MM.1S (cell line): ENCODE measurements at regions not wholly inside any gene's neighbourhood (a gene's known extent, or its start where the extent isn't known, plus 50 kb on each side); places are given as distances from the start of the nearest gene placed in this dataset.
"Not testable (repeated sequence)": the region's sequence is repeated elsewhere in the genome, so short reads cannot be mapped to it uniquely, and the experiment has no call there.

ENCODE experiments used
- DNase-seq: peaks from one replicate; pipeline ENCODE4 v3.0.0-alpha.2; 2015
- H2AFZ ChIP-seq: fragments of 300-600 bp; sonication (generic); 2 replicates; pipeline ENCODE4 v1.6.0; 2016; ENCODE audit warnings: antibody characterized with exemption, low read length
- H3F3A ChIP-seq: fragments of 300-600 bp; sonication (generic); 2 replicates; pipeline ENCODE4 v1.6.1; 2016; ENCODE audit warnings: mild to moderate bottlenecking, antibody characterized with exemption, low read length, moderate library complexity, mixed read lengths; ENCODE audit not compliant: insufficient read depth
- H3K27ac ChIP-seq: fragments of 300-600 bp; sonication (generic); 2 replicates; pipeline ENCODE4 v1.5.1; 2016; ENCODE audit warnings: mild to moderate bottlenecking, low read length
- H3K27me3 ChIP-seq: fragments of 300-600 bp; sonication (generic); replicated peaks from 2 replicates; pipeline ENCODE4 v1.6.0; 2016; ENCODE audit warnings: low read length; ENCODE audit not compliant: insufficient read depth
- H3K36me3 ChIP-seq: fragments of 300-600 bp; sonication (generic); replicated peaks from 2 replicates; pipeline ENCODE4 v1.6.1; 2016; ENCODE audit warnings: mild to moderate bottlenecking, low read length, mixed read lengths; ENCODE audit not compliant: insufficient read depth
- H3K4me1 ChIP-seq: fragments of 300-600 bp; sonication (generic); 2 replicates; pipeline ENCODE4 v1.6.1; 2016; ENCODE audit warnings: low read length, mixed read lengths
- H3K4me2 ChIP-seq: fragments of 300-600 bp; sonication (generic); 2 replicates; pipeline ENCODE4 v1.6.0; 2016; ENCODE audit warnings: low read depth, low read length
- H3K4me3 ChIP-seq: fragments of 300-600 bp; sonication (generic); 2 replicates; pipeline ENCODE4 v1.5.1; 2016; ENCODE audit warnings: low read length, mixed read lengths
- H3K79me2 ChIP-seq: fragments of 300-600 bp; sonication (generic); 2 replicates; pipeline ENCODE4 v1.6.1; 2016; ENCODE audit warnings: mixed run types, low read length, mixed read lengths
- H3K9ac ChIP-seq: fragments of 300-600 bp; sonication (generic); 2 replicates; pipeline ENCODE4 v1.6.1; 2016; ENCODE audit warnings: low read length, mixed read lengths
- H3K9me2 ChIP-seq: fragments of 300-600 bp; sonication (generic); replicated peaks from 2 replicates; pipeline ENCODE4 v1.6.1; 2016; ENCODE audit warnings: mild to moderate bottlenecking, low read length, mixed read lengths; ENCODE audit not compliant: insufficient read depth
- H3K9me3 ChIP-seq: fragments of 300-600 bp; sonication (generic); replicated peaks from 2 replicates; pipeline ENCODE4 v1.6.1; 2016; ENCODE audit warnings: mild to moderate bottlenecking, low read length, mixed read lengths; ENCODE audit not compliant: insufficient read depth
- H4K20me1 ChIP-seq: fragments of 300-600 bp; sonication (generic); 2 replicates; pipeline ENCODE4 v1.6.1; 2016; ENCODE audit warnings: mild to moderate bottlenecking, low read length, moderate library complexity, mixed read lengths; ENCODE audit not compliant: insufficient read depth

- not testable (repeated sequence) for H3K4me1 ChIP-seq, H3K4me2 ChIP-seq, H3K36me3 ChIP-seq, H3K9me3 ChIP-seq, H3K27me3 ChIP-seq, H3K27ac ChIP-seq, H4K20me1 ChIP-seq, H3K9ac ChIP-seq, H3F3A ChIP-seq, DNase-seq, H3K4me3 ChIP-seq, H3K79me2 ChIP-seq, H2AFZ ChIP-seq, H3K9me2 ChIP-seq
Observed at GRCh38 chr17:15802917-15803316, 70.8 kb downstream of the TBC1D26 start.

GRCh38 chr17:15806825-15807224, 74.7 kb downstream of the TBC1D26 start:
- not testable (repeated sequence) for H3K9me3 ChIP-seq, DNase-seq, H3K4me1 ChIP-seq, H4K20me1 ChIP-seq, H3K9me2 ChIP-seq, H3K27ac ChIP-seq, H3F3A ChIP-seq, H3K9ac ChIP-seq, H3K4me2 ChIP-seq, H3K79me2 ChIP-seq, H3K36me3 ChIP-seq, H2AFZ ChIP-seq, H3K4me3 ChIP-seq, H3K27me3 ChIP-seq

GRCh38 chr17:15813388-15813787, 81.3 kb downstream of the TBC1D26 start:
- not testable (repeated sequence) for H3K9ac ChIP-seq, H3K79me2 ChIP-seq, H3K4me3 ChIP-seq, H3K9me3 ChIP-seq, H3K4me2 ChIP-seq, H2AFZ ChIP-seq, H3K9me2 ChIP-seq, H3K36me3 ChIP-seq, H3K27ac ChIP-seq, H3K4me1 ChIP-seq, H3K27me3 ChIP-seq, DNase-seq, H4K20me1 ChIP-seq, H3F3A ChIP-seq

GRCh38 chr17:15814003-15814402, 81.9 kb downstream of the TBC1D26 start:
- not testable (repeated sequence) for H3K27me3 ChIP-seq, H3K4me2 ChIP-seq, H3K9me3 ChIP-seq, H3K79me2 ChIP-seq, H3K4me1 ChIP-seq, DNase-seq, H3K9ac ChIP-seq, H4K20me1 ChIP-seq, H3K4me3 ChIP-seq, H3K27ac ChIP-seq, H2AFZ ChIP-seq, H3K36me3 ChIP-seq, H3F3A ChIP-seq, H3K9me2 ChIP-seq

- not testable (repeated sequence) for H3K9me3 ChIP-seq, H3K79me2 ChIP-seq, H2AFZ ChIP-seq, H4K20me1 ChIP-seq, H3K4me3 ChIP-seq, DNase-seq, H3K9ac ChIP-seq, H3K36me3 ChIP-seq, H3K4me1 ChIP-seq, H3K27ac ChIP-seq, H3K9me2 ChIP-seq, H3K27me3 ChIP-seq, H3F3A ChIP-seq, H3K4me2 ChIP-seq
Observed at GRCh38 chr17:15817861-15818260, 85.8 kb downstream of the TBC1D26 start.

GRCh38 chr17:15822280-15822679, 90.2 kb downstream of the TBC1D26 start:
- not testable (repeated sequence) for H3K9me3 ChIP-seq, H4K20me1 ChIP-seq, DNase-seq, H2AFZ ChIP-seq, H3K4me2 ChIP-seq, H3K27me3 ChIP-seq, H3K27ac ChIP-seq, H3K9ac ChIP-seq, H3K36me3 ChIP-seq, H3K79me2 ChIP-seq, H3K4me3 ChIP-seq, H3F3A ChIP-seq, H3K4me1 ChIP-seq, H3K9me2 ChIP-seq
